T47D (cell line): ENCODE measurements at regions not wholly inside any gene's neighbourhood (a gene's known extent, or its start where the extent isn't known, plus 50 kb on each side); places are given as distances from the start of the nearest gene placed in this dataset.

ENCODE experiments used
- DNase-seq, 2 experiments: peaks; one replicate each; pipeline versions ENCODE4 v3.0.0 to v3.0.0-alpha.2; 2011 to 2012; ENCODE audit warnings: low read depth in 1 of 2, low spot score in 1 of 2
- JUND ChIP-seq: IDR thresholded peaks from 2 replicates; pipeline ENCODE4 v1.6.1; 2012; ENCODE audit warnings: low read depth
- in situ Hi-C: cut with HindIII; loops from 2 replicates; pipeline ENCODE4 v1.10.0; 2016; ENCODE audit warnings: low sequenced_read_pairs, low pct_unique_long_range_greater_than_20kb

DNA sequence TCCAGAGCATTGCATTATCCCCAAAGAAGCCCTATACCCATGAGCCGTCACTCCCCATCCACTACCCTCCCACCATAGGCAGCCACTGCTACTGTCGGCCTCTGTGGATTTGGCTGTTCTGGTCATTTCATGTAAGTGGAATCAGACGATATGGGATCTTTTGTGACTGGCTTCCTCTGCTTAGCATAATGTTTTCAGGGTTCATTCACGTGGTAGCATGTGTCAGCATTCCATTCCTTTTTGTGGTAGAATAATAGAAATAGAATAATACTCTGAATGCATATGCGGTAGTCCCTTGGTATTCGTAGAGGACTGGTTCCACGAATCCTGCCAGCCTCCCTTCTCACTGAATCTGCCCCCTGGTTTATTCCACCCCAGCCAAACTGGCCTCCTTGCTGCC is 402.6 kb upstream of the SULF2 start:
- no peak for DNase-seq
- in situ Hi-C loops: no loop called here
- TF ChIP-seq JUND: no peak

DNA sequence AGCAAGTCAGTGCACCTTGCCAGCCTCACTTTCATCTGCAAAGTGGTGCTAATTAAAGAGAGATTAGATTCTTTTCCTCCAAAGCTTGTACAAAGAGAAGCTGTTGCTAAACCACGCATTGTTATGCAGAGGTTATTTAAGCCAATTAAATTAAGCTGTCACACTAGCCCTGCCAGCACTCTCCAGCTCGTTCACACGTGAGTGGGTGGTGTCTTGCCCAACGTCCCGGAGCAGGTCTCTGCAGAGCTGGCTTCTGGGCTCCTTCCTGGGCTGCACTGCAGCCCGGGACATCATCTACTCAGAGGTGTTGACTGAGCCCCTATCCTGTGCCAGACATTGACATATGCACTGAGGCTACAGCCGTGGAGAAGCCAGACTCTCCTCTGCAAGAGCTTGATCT is 401.6 kb upstream of the SULF2 start:
- no peak for TF ChIP-seq JUND
- in situ Hi-C loops: no loop called here
- no peak for DNase-seq

DNA sequence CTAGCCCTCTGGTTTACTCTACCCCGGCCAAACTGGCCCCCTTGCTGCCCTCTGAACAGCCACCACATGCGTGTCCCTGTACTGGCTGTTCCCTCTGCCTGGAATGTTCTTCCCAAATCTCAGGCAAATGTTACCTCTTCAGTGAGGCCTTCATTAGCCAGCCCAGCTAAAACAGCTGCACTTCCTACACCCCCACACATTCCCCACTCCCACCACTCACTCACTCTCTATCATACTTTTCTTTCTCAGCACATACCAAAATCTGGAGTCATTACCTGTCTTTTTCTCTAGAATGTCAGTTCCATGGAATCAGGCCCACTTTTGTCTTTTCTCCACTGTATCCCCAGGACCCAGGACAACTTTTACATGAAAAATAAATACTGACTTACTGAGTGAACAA is 401.2 kb upstream of the SULF2 start:
- in situ Hi-C loops: no loop called here
- TF ChIP-seq JUND: no peak
- DNase-seq: no peak

GRCh38 chr20:48184229-48184628 is 398.9 kb upstream of the SULF2 start:
- TF ChIP-seq JUND: no peak
- in situ Hi-C loops: no loop called here
- no peak for DNase-seq

DNA sequence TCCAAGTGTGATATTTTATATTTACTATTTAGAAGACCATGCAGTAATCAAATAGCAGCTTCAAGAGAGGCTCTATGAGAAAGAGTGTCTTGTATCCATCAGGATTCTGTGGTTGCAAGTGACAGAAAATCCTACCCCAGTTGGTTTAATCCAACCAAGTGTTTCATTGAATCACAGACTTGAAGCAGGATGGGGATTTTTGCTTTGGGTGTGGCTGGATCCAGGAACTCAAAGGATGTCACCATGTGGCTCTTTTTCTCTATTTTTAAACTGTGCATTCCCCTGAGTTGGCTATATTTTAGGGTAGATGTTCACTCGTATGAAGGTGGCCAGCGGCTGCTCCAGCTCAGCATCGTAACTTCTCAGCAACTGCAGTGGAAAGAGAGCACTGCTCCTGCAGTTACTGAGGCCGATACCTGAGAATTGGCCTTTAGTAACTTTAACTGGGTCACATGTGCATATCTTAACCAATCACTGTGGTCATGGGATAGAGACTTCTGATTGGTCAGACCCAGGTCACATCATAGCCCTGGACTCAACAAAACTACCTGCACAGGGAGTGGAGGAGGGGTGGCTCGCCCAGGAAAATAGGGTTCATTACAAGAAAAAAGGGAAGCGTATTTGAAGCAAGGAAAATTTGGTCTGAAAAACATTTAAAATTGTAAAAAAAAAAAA is 396.1 kb upstream of the SULF2 start:
- DNase-seq: peak in 1 of 2 experiments; percentile 22
- in situ Hi-C loops: no loop called here
- TF ChIP-seq JUND: no peak

- in situ Hi-C loops: no loop called here
- DNase-seq: no peak
- TF ChIP-seq JUND: no peak
Observed at GRCh38 chr20:48180618-48181017, 395.3 kb upstream of the SULF2 start.

DNA sequence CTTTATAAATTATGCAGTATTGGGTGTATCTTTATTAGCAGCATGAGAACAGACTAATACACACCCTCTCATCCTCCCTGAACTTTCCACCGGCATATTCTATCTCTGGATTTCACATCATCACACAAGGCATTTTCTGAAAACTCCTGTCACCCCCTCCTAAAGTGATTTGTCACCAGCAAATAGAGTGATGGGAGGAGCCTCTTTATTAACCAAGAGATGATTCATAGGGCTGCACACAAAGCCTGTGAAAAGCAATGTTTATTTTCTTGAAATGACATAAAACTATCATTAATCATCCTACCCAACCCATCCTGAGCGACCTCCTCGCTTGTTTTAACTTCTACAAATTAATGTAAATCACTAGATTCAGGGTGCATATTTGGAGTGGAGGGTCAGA is 394.7 kb upstream of the SULF2 start:
- DNase-seq: no peak
- no peak for TF ChIP-seq JUND
- in situ Hi-C loops: no loop called here

DNA sequence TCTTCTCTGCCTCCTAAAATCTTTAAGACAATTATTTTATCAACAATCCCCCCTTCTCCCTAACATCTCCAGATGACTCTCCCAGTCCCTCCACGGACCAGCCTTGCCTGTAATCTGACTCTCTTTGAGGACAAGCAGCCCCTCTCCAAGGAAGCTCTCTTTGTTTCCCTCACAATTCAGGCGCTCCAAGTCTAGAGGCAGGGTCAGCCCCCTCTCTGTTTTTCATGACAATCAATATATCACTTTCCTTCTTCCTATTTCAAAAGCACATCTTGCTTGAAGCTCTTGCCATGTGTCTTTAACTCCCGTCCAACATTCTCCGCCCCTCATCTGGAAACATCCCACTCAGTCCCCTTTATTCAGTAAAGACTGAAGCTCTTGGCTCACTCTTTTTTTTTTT is 393.4 kb upstream of the SULF2 start:
- DNase-seq: no peak
- no peak for TF ChIP-seq JUND
- in situ Hi-C loops: no loop called here

DNA sequence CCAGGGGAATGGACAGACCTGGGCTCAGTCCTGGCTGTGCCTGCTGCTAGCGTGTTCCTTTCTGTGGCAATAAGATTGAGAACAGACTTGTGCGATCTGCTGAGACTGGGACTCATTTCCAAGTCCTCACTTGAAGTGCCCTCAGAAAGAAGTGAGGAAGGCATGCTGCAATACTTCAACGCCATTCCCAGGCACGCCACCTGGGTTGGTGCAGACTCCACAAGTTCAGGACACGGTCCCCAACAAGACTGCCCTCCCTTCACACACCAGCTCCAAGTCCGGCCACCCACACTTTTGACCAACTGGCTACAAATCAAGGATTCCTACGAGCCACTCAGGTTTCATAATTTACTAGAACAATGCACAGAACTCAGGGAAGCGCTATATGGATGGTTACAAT is 391.8 kb upstream of the SULF2 start:
- no peak for TF ChIP-seq JUND
- no peak for DNase-seq
- in situ Hi-C loops: no loop called here

- no peak for DNase-seq
- no peak for TF ChIP-seq JUND
- in situ Hi-C loops: no loop called here
Observed at GRCh38 chr20:48176139-48176538, 390.9 kb upstream of the SULF2 start.

DNA sequence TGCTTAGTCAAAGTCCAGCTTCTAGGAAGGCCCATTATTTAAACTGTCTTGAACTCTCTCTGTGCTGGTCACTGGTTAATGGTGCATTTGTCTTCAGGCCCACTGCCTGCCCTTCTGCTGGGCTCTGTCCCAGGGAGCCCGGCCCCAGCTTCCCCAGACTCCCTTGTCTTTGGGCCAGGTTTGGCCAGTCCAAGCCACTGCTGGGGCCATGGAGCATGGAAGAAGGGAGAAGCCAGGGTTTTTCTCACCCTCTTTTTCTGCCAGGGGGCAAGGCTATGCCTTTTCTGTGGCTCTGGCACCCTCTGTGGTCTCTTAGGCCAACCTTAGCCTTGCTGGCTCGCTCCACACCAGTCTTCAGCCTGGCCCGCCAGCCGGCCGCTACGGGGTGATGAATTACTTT is 390.0 kb upstream of the SULF2 start:
- DNase-seq: no peak
- in situ Hi-C loops: no loop called here
- no peak for TF ChIP-seq JUND

DNA sequence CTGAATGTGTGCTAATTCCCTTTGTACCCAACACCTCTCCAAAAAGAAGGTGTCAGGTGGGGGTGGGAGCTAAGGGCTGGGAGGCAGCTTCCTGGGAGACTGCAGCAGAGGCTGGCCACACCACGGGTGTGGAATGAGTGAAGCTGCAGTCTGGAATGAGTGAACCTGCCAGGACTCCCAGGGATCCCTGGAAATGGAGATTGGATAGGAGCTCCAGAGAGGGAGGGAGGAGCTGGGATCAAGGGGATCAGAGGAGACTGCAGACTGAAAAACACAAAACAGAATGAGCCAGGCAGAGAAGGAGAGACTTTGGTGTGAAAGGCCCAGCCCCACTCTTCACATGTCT is 387.0 kb upstream of the SULF2 start:
- TF ChIP-seq JUND: no peak
- in situ Hi-C loops: no loop called here
- no peak for DNase-seq

DNA sequence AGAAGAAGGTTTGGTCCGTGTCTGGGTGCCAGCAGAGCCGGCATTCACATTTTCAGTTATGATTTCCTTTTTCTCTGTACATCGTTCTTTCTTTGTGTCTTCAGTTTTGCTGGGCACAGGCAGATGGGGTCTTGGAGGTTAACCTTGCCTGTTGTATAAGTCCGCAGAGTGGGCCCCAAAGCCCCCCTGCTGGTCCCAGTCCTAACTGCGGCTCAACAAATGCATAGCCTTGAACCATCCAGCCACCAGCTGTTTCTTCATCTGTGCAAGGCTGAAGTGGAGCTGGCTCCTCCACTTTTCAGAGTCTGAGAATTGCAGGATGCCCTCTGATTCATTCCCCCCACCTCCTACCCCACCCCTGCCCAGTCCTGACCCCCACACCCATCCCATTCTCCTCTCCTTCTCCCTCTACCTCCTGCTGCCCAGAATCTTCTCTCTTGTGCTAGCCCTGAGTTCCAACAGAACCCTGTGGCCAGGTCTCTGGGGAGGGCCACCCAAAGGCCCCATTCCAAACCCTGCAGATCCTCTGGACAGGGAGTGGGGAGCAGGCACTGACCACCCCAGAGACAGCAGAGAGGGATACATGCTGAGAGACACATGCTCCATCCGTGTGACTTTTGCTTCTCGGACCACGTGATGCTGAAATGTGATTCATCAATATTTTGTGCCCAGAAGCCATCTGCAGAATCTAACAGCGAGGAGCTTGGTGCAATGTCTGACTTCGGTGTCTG is 386.5 kb upstream of the SULF2 start:
- TF ChIP-seq JUND: no peak
- in situ Hi-C loops: no loop called here
- no peak for DNase-seq

GRCh38 chr20:48171071-48171470 is 385.8 kb upstream of the SULF2 start:
- in situ Hi-C loops: no loop called here
- DNase-seq: no peak
- no peak for TF ChIP-seq JUND
